CD1c-positive myeloid dendritic cell (primary cell): ENCODE measurements at regions not wholly inside any gene's neighbourhood (a gene's known extent, or its start where the extent isn't known, plus 50 kb on each side); places are given as distances from the start of the nearest gene placed in this dataset.
"Not testable (repeated sequence)": the region's sequence is repeated elsewhere in the genome, so short reads cannot be mapped to it uniquely, and the experiment has no call there.

ENCODE experiments used
- DNase-seq: peaks from one replicate; pipeline ENCODE4 v3.0.0-alpha.2; 2016; ENCODE audit errors: extremely low spot score

GRCh38 chr5:13227513-13227912 lies 717.0 kb downstream of the DNAH5 start:
- no peak for DNase-seq

GRCh38 chr5:13218518-13218917 lies 726.0 kb downstream of the DNAH5 start:
- no peak for DNase-seq

GRCh38 chr5:13217636-13218035 lies 726.9 kb downstream of the DNAH5 start:
- no peak for DNase-seq

- no peak for DNase-seq
These were observed 728.7 kb downstream of the DNAH5 start for GRCh38 chr5:13215806-13216205.

- no peak for DNase-seq
These were observed 729.1 kb downstream of the DNAH5 start for GRCh38 chr5:13215370-13215769.

GRCh38 chr5:13214182-13214581 lies 730.3 kb downstream of the DNAH5 start:
- DNase-seq, result no peak

GRCh38 chr5:13212886-13213285 lies 731.6 kb downstream of the DNAH5 start:
- no peak for DNase-seq

GRCh38 chr5:13211064-13211463 lies 733.4 kb downstream of the DNAH5 start:
- no peak for DNase-seq

- DNase-seq, result no peak
These were observed 737.4 kb downstream of the DNAH5 start for GRCh38 chr5:13207112-13207511.

- DNase-seq, result no peak
These were observed 743.5 kb downstream of the DNAH5 start for GRCh38 chr5:13201022-13201421.

GRCh38 chr5:13198226-13198625 lies 746.3 kb downstream of the DNAH5 start:
- not testable (repeated sequence) for DNase-seq

- no peak for DNase-seq
These were observed 755.0 kb downstream of the DNAH5 start for GRCh38 chr5:13189532-13189931.

GRCh38 chr5:13188371-13188770 lies 756.1 kb downstream of the DNAH5 start:
- DNase-seq, result no peak

- no peak for DNase-seq
These were observed 757.3 kb downstream of the DNAH5 start for GRCh38 chr5:13187186-13187585.

GRCh38 chr5:13186177-13186576 lies 758.3 kb downstream of the DNAH5 start:
- peak; percentile 40 for DNase-seq

- no peak for DNase-seq
These were observed 764.9 kb downstream of the DNAH5 start for GRCh38 chr5:13179407-13180087.

- no peak for DNase-seq
These were observed 800.9 kb downstream of the DNAH5 start for GRCh38 chr5:13143630-13144029.

- DNase-seq, result no peak
These were observed 801.3 kb downstream of the DNAH5 start for GRCh38 chr5:13143214-13143613.

GRCh38 chr5:13133951-13134350 lies 810.5 kb downstream of the DNAH5 start:
- DNase-seq, result no peak

- peak; percentile 24 for DNase-seq
These were observed 829.0 kb downstream of the DNAH5 start for GRCh38 chr5:13115476-13115875.

GRCh38 chr5:13108265-13108664 lies 836.2 kb downstream of the DNAH5 start:
- no peak for DNase-seq

- no peak for DNase-seq
These were observed 837.0 kb downstream of the DNAH5 start for GRCh38 chr5:13107537-13107936.

- DNase-seq, result no peak
These were observed 863.4 kb downstream of the DNAH5 start for GRCh38 chr5:13081116-13081515.

- not testable (repeated sequence) for DNase-seq
These were observed 871.6 kb downstream of the DNAH5 start for GRCh38 chr5:13072936-13073335.
